NT2/D1 (cell line): ENCODE measurements at regions not wholly inside any gene's neighbourhood (a gene's known extent, or its start where the extent isn't known, plus 50 kb on each side); places are given as distances from the start of the nearest gene placed in this dataset.

Experiments
- YY1 ChIP-seq: IDR thresholded peaks from 2 replicates; pipeline ENCODE4 v1.6.1; 2011; ENCODE audit not compliant: insufficient read length, insufficient read depth
- ZNF274 ChIP-seq: IDR thresholded peaks from 2 replicates; pipeline ENCODE4 v1.6.1; 2011; ENCODE audit warnings: mild to moderate bottlenecking, low read depth, low read length

DNA sequence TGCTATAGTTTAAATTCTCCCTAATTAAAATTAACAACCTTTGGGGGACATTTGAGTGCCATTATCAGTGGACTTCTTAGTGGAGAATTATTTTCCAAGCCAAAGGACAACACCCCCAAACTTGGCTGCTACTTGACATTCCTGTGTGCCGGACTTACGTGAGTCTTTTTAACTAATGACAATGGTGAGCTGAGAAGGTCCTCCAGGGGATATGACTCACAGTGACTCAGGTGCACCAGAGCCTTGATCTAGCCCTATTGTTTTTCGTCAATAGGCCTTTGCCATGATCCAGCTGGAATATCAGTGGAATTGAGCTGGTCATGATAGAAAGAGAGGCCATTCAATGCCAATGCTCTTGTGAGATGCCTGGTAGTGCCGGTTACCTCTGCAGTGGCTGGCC, 118.1 kb upstream of the CXCR4 start:
- TF ChIP-seq YY1 (no peak), ZNF274 (no peak)
